Endothelial cell (in vitro differentiated cells): ENCODE measurements at regions not wholly inside any gene's neighbourhood (a gene's known extent, or its start where the extent isn't known, plus 50 kb on each side); places are given as distances from the start of the nearest gene placed in this dataset.

Experiments used
- DNase-seq: peaks from one replicate; pipeline ENCODE4 v3.0.0; 2021; ENCODE audit warnings: low spot score
- H3K27ac Mint-ChIP-seq: one replicate; pipeline ENCODE4 v1.8.0; 2021; ENCODE audit warnings: mixed read lengths, inconsistent platforms; ENCODE audit not compliant: unreplicated experiment
- H3K27me3 Mint-ChIP-seq: one replicate; pipeline ENCODE4 v1.8.0; 2021; ENCODE audit warnings: mild to moderate bottlenecking, moderate library complexity, mixed read lengths, inconsistent platforms; ENCODE audit not compliant: unreplicated experiment
- H3K36me3 Mint-ChIP-seq: one replicate; pipeline ENCODE4 v1.8.0; 2021; ENCODE audit warnings: mild to moderate bottlenecking, low read depth, mixed read lengths, inconsistent platforms; ENCODE audit not compliant: unreplicated experiment
- H3K4me1 Mint-ChIP-seq: one replicate; pipeline ENCODE4 v1.8.0; 2021; ENCODE audit warnings: mild to moderate bottlenecking, mixed read lengths, inconsistent platforms; ENCODE audit not compliant: unreplicated experiment
- H3K4me3 Mint-ChIP-seq: one replicate; pipeline ENCODE4 v1.8.0; 2021; ENCODE audit warnings: mild to moderate bottlenecking, mixed read lengths, inconsistent platforms; ENCODE audit not compliant: unreplicated experiment
- H3K9me3 Mint-ChIP-seq: one replicate; pipeline ENCODE4 v1.8.0; 2021; ENCODE audit warnings: mixed read lengths, inconsistent platforms; ENCODE audit not compliant: unreplicated experiment
- CTCF ChIP-seq: fragments of 200-600 bp; sonication (generic); IDR thresholded peaks from one replicate; pipeline ENCODE4 v1.5.0; 2021; ENCODE audit warnings: antibody characterized with exemption; ENCODE audit not compliant: unreplicated experiment

- Mint-ChIP-seq H3K27ac (no peak overlapping the region), H3K9me3 (no peaks in the 10 kb centered on the region), H3K36me3 (no peaks in the 10 kb centered on the region), H3K4me1 (no peaks in the 10 kb centered on the region), H3K27me3 (no peaks in the 10 kb centered on the region), H3K4me3 (no peak overlapping the region)
- DNase-seq: no peak
- no peak for TF ChIP-seq CTCF
These were observed 584.5 kb downstream of the NUF2 start for GRCh38 chr1:163906283-163906682.

DNA sequence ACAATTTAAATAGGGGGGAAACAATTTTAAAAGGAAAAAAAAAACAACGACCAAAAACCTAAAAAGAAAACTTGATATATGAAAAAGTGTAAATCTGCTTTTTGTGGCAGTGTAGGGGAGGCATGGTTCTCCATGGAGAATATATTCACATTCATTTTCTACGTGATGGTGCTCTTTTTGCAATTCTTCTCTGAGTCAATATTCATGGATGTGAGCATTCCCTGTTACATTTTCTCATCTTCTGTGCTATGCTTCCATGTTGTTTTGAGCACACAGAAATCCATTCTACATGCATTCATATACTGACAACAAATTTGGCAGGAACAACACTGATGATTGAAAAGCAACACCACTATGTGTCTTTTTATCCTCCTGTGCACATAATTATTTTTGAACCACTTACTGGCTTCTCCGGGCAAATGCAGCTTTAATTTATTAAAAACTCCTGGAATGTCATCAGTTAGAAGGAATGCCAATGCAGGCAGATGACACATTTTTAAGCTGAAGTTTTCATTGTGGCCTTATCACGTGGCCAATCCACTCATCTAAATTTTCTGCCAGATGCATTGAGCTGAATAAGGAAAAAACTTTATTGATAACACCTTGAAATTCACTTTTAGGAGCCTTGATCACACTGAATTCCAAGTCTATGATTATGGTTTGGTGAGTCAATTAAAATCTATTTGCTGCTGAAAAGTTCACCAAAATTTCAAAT, 590.6 kb downstream of the NUF2 start:
- no peaks in the 10 kb centered on the region for H3K9me3 Mint-ChIP-seq
- no peaks in the 10 kb centered on the region for H3K4me1 Mint-ChIP-seq
- H3K4me3 Mint-ChIP-seq: no peak overlapping the region

DNA sequence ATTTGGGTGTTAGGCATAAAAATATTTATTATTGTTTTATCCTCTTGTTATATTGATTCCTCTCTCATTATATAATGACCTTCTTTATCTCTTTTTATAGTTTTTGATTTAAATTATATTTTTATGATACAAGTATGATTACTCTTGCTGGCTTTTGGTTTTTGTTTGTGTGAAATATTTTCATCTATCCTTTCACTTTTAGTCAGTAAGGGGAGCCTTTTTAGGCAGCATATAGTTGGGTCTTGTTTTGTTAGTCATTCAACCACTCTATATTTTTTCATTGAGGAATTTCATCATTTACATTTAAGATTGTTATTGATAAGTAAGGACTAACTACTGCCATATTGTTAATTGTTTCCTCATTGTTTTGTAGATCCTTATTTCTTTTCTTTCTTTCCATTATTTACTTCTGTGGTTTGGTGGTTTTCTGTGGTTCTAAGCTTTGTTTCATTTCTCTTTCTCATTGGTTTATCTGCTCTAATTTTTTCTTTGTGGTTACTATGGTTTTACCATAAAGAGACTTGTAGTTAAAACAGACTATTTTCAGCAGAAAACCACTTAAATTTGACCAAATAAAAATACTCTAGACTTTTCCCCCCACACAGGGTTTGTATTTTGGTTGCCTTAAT, 593.1 kb downstream of the NUF2 start:
- no peak for TF ChIP-seq CTCF
- Mint-ChIP-seq H3K36me3 (no peaks in the 10 kb centered on the region), H3K27me3 (no peaks in the 10 kb centered on the region), H3K27ac (no peak overlapping the region), H3K9me3 (no peaks in the 10 kb centered on the region), H3K4me3 (no peak overlapping the region), H3K4me1 (no peaks in the 10 kb centered on the region)
- no peak for DNase-seq

More for the DNA sequence above, 590.6 kb downstream of the NUF2 start:
- DNase-seq: no peak
- no peak for TF ChIP-seq CTCF
- Mint-ChIP-seq H3K27me3 (no peaks in the 10 kb centered on the region), H3K27ac (no peak overlapping the region), H3K36me3 (no peaks in the 10 kb centered on the region)

GRCh38 chr1:163922743-163923201, 601.0 kb downstream of the NUF2 start:
- Mint-ChIP-seq H3K27me3 (no peaks in the 10 kb centered on the region), H3K36me3 (no peaks in the 10 kb centered on the region), H3K27ac (no peak overlapping the region), H3K4me3 (no peak overlapping the region), H3K9me3 (no peaks in the 10 kb centered on the region), H3K4me1 (peaks cover 4% of the 10 kb centered on the region)
- DNase-seq: no peak
- no peak for TF ChIP-seq CTCF

DNA sequence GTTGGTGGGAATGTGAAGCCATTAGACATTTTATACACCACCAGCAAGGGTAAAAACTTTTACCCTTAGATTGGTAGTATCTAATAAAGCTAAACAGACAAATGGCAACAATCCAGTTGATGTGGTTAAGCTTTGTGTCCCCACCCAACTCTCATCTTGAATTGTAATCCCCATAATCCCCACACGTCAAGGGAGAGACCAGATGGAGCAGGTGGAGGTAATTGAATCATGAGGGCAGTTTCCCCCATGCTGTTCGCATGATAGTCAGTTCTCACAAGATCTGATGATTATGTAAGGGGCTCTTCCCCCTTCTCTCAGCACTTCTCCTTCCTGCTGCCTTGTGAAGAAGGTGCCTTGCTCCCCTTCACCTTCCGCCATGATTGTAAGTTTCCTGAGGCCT, 602.3 kb downstream of the NUF2 start:
- no peaks in the 10 kb centered on the region for H3K27me3 Mint-ChIP-seq
- H3K4me3 Mint-ChIP-seq: no peak overlapping the region
- TF ChIP-seq CTCF: no peak
- no peaks in the 10 kb centered on the region for H3K36me3 Mint-ChIP-seq
- no peaks in the 10 kb centered on the region for H3K9me3 Mint-ChIP-seq
- DNase-seq: no peak
- peaks cover 13% of the 10 kb centered on the region for H3K4me1 Mint-ChIP-seq
- no peak overlapping the region for H3K27ac Mint-ChIP-seq
